Kasumi-1 (cell line): ENCODE measurements at regions not wholly inside any gene's neighbourhood (a gene's known extent, or its start where the extent isn't known, plus 50 kb on each side); places are given as distances from the start of the nearest gene placed in this dataset.

Experiments
- DNase-seq, 2 experiments: peaks; one replicate each; lab custom pipeline; 2025; lab: John Stamatoyannopoulos, UW

GRCh38 chr11:29352273-29352795, 664.5 kb downstream of the KCNA4 start:
- DNase-seq = no peak

GRCh38 chr11:29351301-29351873, 665.4 kb downstream of the KCNA4 start:
- no peak for DNase-seq

- peak; percentile 31 to 37 for DNase-seq
These were observed 673.1 kb downstream of the KCNA4 start for GRCh38 chr11:29343465-29344333.

- DNase-seq = no peak
These were observed 679.9 kb downstream of the KCNA4 start for GRCh38 chr11:29336727-29337575.

GRCh38 chr11:29334776-29335130, 682.1 kb downstream of the KCNA4 start:
- DNase-seq = no peak

GRCh38 chr11:29333993-29334775, 682.6 kb downstream of the KCNA4 start:
- DNase-seq = peak; percentile 60 to 75

- DNase-seq = no peak
These were observed 685.3 kb downstream of the KCNA4 start for GRCh38 chr11:29331451-29332010.

GRCh38 chr11:29328961-29329441, 687.8 kb downstream of the KCNA4 start:
- DNase-seq = peak; percentile 19 to 61

GRCh38 chr11:29327891-29328290, 688.9 kb downstream of the KCNA4 start:
- DNase-seq = no peak

GRCh38 chr11:29326757-29327156, 690.1 kb downstream of the KCNA4 start:
- DNase-seq = no peak

GRCh38 chr11:29324328-29324727, 692.5 kb downstream of the KCNA4 start:
- DNase-seq = no peak

- DNase-seq = no peak
These were observed 695.3 kb downstream of the KCNA4 start for GRCh38 chr11:29321293-29322132.

- no peak for DNase-seq
These were observed 696.6 kb downstream of the KCNA4 start for GRCh38 chr11:29320196-29320595.

- DNase-seq = no peak
These were observed 697.6 kb downstream of the KCNA4 start for GRCh38 chr11:29319210-29319609.

GRCh38 chr11:29318134-29318845, 698.5 kb downstream of the KCNA4 start:
- DNase-seq = no peak

- no peak for DNase-seq
These were observed 699.1 kb downstream of the KCNA4 start for GRCh38 chr11:29317694-29318093.

GRCh38 chr11:29315275-29315674, 701.6 kb downstream of the KCNA4 start:
- DNase-seq = no peak

- no peak for DNase-seq
These were observed 702.6 kb downstream of the KCNA4 start for GRCh38 chr11:29314211-29314610.

GRCh38 chr11:29312812-29313211, 704.0 kb downstream of the KCNA4 start:
- DNase-seq = no peak
